DND-41 (cell line): ENCODE measurements at regions not wholly inside any gene's neighbourhood (a gene's known extent, or its start where the extent isn't known, plus 50 kb on each side); places are given as distances from the start of the nearest gene placed in this dataset.
"Not testable (repeated sequence)": the region's sequence is repeated elsewhere in the genome, so short reads cannot be mapped to it uniquely, and the experiment has no call there.

Source experiments
- ATAC-seq: fragments of 200-7000 bp; cut with Tn5 transposase; 3 replicates; pipeline ENCODE4 v1.9.1; 2021; ENCODE audit warnings: low read depth; ENCODE audit not compliant: insufficient read depth
- DNase-seq: peaks from one replicate; pipeline ENCODE4 v3.0.0-alpha.2; 2020
- H2AFZ ChIP-seq: 2 replicates; pipeline ENCODE4 v1.6.0; 2012; ENCODE audit warnings: low read depth, low read length
- H3K27ac ChIP-seq: 2 replicates; pipeline ENCODE4 v1.5.1; 2012; ENCODE audit warnings: low read length, inconsistent platforms
- H3K27me3 ChIP-seq: fragments of 200-600 bp; sonication (generic); 2 replicates; pipeline ENCODE4 v1.6.0; 2012; ENCODE audit warnings: low read length, mild to moderate bottlenecking, inconsistent platforms; ENCODE audit not compliant: insufficient read depth, poor library complexity
- H3K36me3 ChIP-seq: 2 replicates; pipeline ENCODE4 v1.5.1; 2012; ENCODE audit warnings: low read length, inconsistent platforms; ENCODE audit not compliant: insufficient read depth
- H3K4me1 ChIP-seq: 2 replicates; pipeline ENCODE4 v1.5.1; 2012; ENCODE audit warnings: mild to moderate bottlenecking, low read length; ENCODE audit not compliant: insufficient read depth
- H3K4me2 ChIP-seq: 2 replicates; pipeline ENCODE4 v1.6.0; 2012; ENCODE audit warnings: mild to moderate bottlenecking, moderate library complexity, low read length, inconsistent platforms; ENCODE audit not compliant: insufficient read depth
- H3K4me3 ChIP-seq, 2 experiments: fragments of 200-600 bp in 1 of 2; shearing (Covaris generic) in 1 of 2; 2 replicates each; pipeline ENCODE4 v1.5.1; 2012 to 2016; ENCODE audit warnings: inconsistent platforms in 2 of 2, low read length in 2 of 2, mild to moderate bottlenecking in 2 of 2, low read depth in 1 of 2, moderate library complexity in 1 of 2
- H3K79me2 ChIP-seq: 2 replicates; pipeline ENCODE4 v1.6.0; 2012; ENCODE audit warnings: low read length, inconsistent platforms; ENCODE audit not compliant: insufficient read depth
- H3K9ac ChIP-seq: 2 replicates; pipeline ENCODE4 v1.6.0; 2012; ENCODE audit warnings: low read depth, mild to moderate bottlenecking, inconsistent platforms, low read length, moderate library complexity
- H3K9me3 ChIP-seq: 2 replicates; pipeline ENCODE4 v1.5.1; 2012; ENCODE audit warnings: low read length, moderate library complexity, mild to moderate bottlenecking, inconsistent platforms; ENCODE audit not compliant: insufficient read depth, severe bottlenecking
- H4K20me1 ChIP-seq: 2 replicates; pipeline ENCODE4 v1.6.0; 2012; ENCODE audit warnings: low read length; ENCODE audit not compliant: insufficient read depth
- EZH2 ChIP-seq: IDR thresholded peaks from 3 replicates; pipeline ENCODE4 v1.6.1; 2012; ENCODE audit warnings: borderline replicate concordance, low read depth, mild to moderate bottlenecking, moderate library complexity, low read length, inconsistent platforms; ENCODE audit not compliant: severe bottlenecking
- TF ChIP-seq, protein P1 (sequence below): IDR thresholded peaks from 2 replicates; pipeline ENCODE4 v1.5.1; 2012; ENCODE audit warnings: borderline replicate concordance, low read length, moderate library complexity, mild to moderate bottlenecking; ENCODE audit not compliant: poor library complexity, severe bottlenecking; ENCODE audit errors: extremely low read depth

DNA sequence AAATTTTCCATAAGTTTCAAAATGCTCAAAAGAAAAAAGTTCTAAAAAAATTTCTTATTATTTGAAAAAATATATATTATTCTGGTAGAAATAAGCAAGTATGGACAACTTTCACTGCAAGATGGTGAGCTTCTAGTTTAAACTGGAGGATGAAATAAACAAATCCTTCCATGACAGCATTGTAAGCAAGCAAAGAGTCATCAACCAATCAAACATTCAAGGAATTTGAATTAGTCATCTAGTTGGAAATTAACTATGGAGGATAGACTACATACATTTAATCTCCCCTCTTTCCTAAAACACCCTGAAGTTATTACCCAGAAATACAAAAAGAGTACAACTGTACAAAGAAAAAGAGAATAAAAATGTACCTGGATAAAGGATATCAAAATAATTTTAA lies 51.0 kb upstream of the IRX5 start:
- Histone ChIP-seq H3K36me3 (no peaks in the 10 kb centered on the region), H3K4me2 (no peak overlapping the region), H3K4me1 (peaks cover 9% of the 10 kb centered on the region), H3K9me3 (no peaks in the 10 kb centered on the region), H3K27ac (no peak overlapping the region), H4K20me1 (no peaks in the 10 kb centered on the region), H3K4me3 (no peak overlapping the region), H3K27me3 (no peaks in the 10 kb centered on the region), H3K9ac (no peak overlapping the region), H2AFZ (no peak overlapping the region), H3K79me2 (no peaks in the 10 kb centered on the region)
- DNase-seq (no peak), ATAC-seq (no peak)
- TF ChIP-seq EZH2: no peak

DNA sequence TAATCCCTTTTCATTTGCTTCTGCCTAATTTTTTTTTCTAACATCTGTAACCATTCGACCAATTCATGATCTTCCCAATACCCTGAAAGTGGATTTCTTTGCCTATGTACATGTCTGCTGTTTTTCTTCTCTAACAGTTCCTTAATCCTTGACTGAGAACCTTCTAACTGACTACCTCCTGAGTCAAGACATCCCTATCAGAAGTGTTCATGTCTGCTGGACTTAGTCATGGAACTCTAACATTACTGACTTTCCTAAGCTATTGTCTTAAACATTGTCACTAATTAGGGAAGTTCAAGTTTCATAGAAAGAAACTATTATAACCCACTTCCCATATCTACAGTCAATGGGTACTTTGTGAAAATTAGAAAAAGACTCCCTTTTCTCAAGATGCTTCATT lies 52.4 kb upstream of the IRX5 start:
- no peaks in the 10 kb centered on the region for H3K36me3 ChIP-seq
- no peaks in the 10 kb centered on the region for H3K27me3 ChIP-seq
- H3K9ac ChIP-seq: no peak overlapping the region
- H3K4me1 ChIP-seq: peaks cover 9% of the 10 kb centered on the region
- H3K27ac ChIP-seq: no peak overlapping the region
- H3K4me2 ChIP-seq: no peak overlapping the region
- no peak overlapping the region for H2AFZ ChIP-seq
- TF ChIP-seq, protein P1, sequence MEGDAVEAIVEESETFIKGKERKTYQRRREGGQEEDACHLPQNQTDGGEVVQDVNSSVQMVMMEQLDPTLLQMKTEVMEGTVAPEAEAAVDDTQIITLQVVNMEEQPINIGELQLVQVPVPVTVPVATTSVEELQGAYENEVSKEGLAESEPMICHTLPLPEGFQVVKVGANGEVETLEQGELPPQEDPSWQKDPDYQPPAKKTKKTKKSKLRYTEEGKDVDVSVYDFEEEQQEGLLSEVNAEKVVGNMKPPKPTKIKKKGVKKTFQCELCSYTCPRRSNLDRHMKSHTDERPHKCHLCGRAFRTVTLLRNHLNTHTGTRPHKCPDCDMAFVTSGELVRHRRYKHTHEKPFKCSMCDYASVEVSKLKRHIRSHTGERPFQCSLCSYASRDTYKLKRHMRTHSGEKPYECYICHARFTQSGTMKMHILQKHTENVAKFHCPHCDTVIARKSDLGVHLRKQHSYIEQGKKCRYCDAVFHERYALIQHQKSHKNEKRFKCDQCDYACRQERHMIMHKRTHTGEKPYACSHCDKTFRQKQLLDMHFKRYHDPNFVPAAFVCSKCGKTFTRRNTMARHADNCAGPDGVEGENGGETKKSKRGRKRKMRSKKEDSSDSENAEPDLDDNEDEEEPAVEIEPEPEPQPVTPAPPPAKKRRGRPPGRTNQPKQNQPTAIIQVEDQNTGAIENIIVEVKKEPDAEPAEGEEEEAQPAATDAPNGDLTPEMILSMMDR: no peak
- no peak for TF ChIP-seq EZH2
- H4K20me1 ChIP-seq: no peaks in the 10 kb centered on the region
- H3K4me3 ChIP-seq: no peak overlapping the region
- no peaks in the 10 kb centered on the region for H3K9me3 ChIP-seq
- no peak for DNase-seq
- no peaks in the 10 kb centered on the region for H3K79me2 ChIP-seq
- ATAC-seq: no peak

DNA sequence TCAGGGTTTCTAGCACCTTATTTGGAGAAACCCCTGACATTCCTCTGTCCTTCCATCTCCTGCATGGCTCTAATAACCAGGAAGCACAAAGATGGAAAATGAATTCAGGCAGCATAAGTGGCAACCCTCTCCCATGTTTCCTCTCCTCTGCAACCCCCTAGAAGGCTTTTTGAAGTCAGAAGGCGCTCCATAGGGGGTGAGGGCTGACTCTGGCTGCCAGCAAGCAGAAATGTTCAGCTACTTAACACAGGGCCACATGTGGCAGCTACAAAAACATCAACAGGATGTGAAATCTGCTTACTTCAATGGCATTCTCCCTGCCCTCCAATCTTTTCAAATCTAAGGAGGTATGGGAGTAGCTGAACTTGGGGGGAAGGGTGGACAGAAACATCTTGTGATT lies 55.2 kb upstream of the IRX5 start:
- Histone ChIP-seq H4K20me1 (no peaks in the 10 kb centered on the region), H3K27me3 (no peaks in the 10 kb centered on the region), H3K4me3 (no peak overlapping the region), H3K9me3 (peaks cover 3% of the 10 kb centered on the region), H3K79me2 (no peaks in the 10 kb centered on the region), H3K36me3 (no peaks in the 10 kb centered on the region), H2AFZ (no peak overlapping the region), H3K4me1 (peaks cover 9% of the 10 kb centered on the region), H3K9ac (no peak overlapping the region), H3K27ac (0 out of 2 replicates have a peak overlapping the region, but pooled peaks have one; percentile 1), H3K4me2 (no peak overlapping the region)
- ATAC-seq (peak; percentile 78), DNase-seq (peak; percentile 24)
- no peak for TF ChIP-seq EZH2
- TF ChIP-seq, protein P1: no peak

DNA sequence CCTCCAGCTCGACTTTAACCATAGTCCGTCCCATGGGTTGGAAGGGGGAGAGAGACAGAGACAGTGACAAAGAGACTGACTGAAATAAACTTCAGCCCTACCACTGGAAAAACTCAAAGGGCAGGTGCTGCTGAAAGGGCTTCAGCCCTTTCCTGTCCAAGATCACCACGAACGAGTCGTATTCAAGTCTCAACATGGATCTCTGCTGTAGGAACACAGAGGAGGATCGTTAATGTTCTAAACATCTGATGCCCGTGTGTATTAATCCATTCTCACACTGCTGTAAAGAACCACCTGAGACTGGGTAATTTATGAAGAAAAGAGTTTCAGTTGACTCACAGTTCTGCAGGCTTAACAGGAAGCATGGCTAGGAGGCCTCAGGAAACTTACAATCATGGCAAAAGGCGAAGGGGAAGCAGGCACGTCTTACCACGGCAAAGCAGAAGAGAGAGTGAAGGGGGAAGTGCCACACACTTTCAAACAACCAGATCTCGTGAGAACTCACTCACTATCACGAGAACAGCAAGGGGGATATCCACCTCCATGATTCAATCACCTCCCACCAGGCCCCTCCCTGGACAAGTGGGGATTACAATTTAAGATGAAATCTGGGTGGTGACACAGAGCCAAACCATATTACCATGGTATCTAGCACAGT lies 56.8 kb upstream of the IRX5 start:
- H3K4me3 ChIP-seq, H3K79me2 ChIP-seq, ATAC-seq, H3K27me3 ChIP-seq, H3K9ac ChIP-seq, DNase-seq, H3K9me3 ChIP-seq, H3K4me1 ChIP-seq, H3K36me3 ChIP-seq, H4K20me1 ChIP-seq, H3K27ac ChIP-seq, H3K4me2 ChIP-seq, H2AFZ ChIP-seq: not testable (repeated sequence)
